Fibroblast of lung (primary cell): ENCODE measurements at regions not wholly inside any gene's neighbourhood (a gene's known extent, or its start where the extent isn't known, plus 50 kb on each side); places are given as distances from the start of the nearest gene placed in this dataset.

Source experiments
- DNase-seq, 2 donors: peaks; one replicate each; pipeline versions ENCODE4 v3.0.0 to v3.0.0-alpha.2; 2010; ENCODE audit warnings: low read depth in 2 of 2
- H2AFZ ChIP-seq: 2 replicates; pipeline ENCODE4 v1.5.1; 2012; ENCODE audit warnings: low read length, control low read depth, inconsistent platforms
- H3K27ac ChIP-seq: 2 replicates; pipeline ENCODE4 v1.5.1; 2011; ENCODE audit warnings: low read length, control low read depth; ENCODE audit not compliant: insufficient read depth
- H3K27me3 ChIP-seq: 2 replicates; pipeline ENCODE4 v1.5.1; 2011; ENCODE audit warnings: mild to moderate bottlenecking, low read length; ENCODE audit not compliant: control insufficient read depth, insufficient read depth
- H3K36me3 ChIP-seq: 2 replicates; pipeline ENCODE4 v1.5.1; 2011; ENCODE audit warnings: low read length; ENCODE audit not compliant: control insufficient read depth, insufficient read depth
- H3K4me1 ChIP-seq: 2 replicates; pipeline ENCODE4 v1.5.1; 2011; ENCODE audit warnings: low read length; ENCODE audit not compliant: control insufficient read depth, insufficient read depth; ENCODE audit errors: extremely low read depth
- H3K4me2 ChIP-seq: 2 replicates; pipeline ENCODE4 v1.5.1; 2011; ENCODE audit warnings: low read length, control low read depth; ENCODE audit not compliant: insufficient read depth; ENCODE audit errors: extremely low read depth
- H3K4me3 ChIP-seq, 4 experiments: fragments of 200-600 bp in 1 of 4; sonication (generic) in 1 of 4; replicated peaks in 1 of 4; 2 replicates each; pipeline ENCODE4 v1.5.1; 2011 to 2016; ENCODE audit warnings: low read length in 4 of 4, low read depth in 3 of 4, mild to moderate bottlenecking in 3 of 4, control low read depth in 2 of 4, inconsistent platforms in 1 of 4, mixed read lengths in 1 of 4; ENCODE audit not compliant: insufficient read depth in 1 of 4; ENCODE audit errors: control extremely low read depth in 1 of 4
- H3K79me2 ChIP-seq: 2 replicates; pipeline ENCODE4 v1.5.1; 2012; ENCODE audit warnings: mild to moderate bottlenecking, low read length, inconsistent platforms; ENCODE audit not compliant: control insufficient read depth, insufficient read depth
- H3K9ac ChIP-seq: 2 replicates; pipeline ENCODE4 v1.5.1; 2011; ENCODE audit warnings: mild to moderate bottlenecking, low read length, control low read depth; ENCODE audit not compliant: insufficient read depth
- H3K9me3 ChIP-seq: 2 replicates; pipeline ENCODE4 v1.5.1; 2012; ENCODE audit warnings: low read depth, low read length; ENCODE audit not compliant: control insufficient read depth, insufficient read depth
- H4K20me1 ChIP-seq: 2 replicates; pipeline ENCODE4 v1.5.1; 2011; ENCODE audit warnings: low read length; ENCODE audit not compliant: control insufficient read depth, insufficient read depth; ENCODE audit errors: extremely low read depth
- EZH2 ChIP-seq: IDR thresholded peaks from 2 replicates; pipeline ENCODE4 v1.5.1; 2012; ENCODE audit warnings: low read length, control low read depth, mild to moderate bottlenecking; ENCODE audit errors: missing control alignments
- TF ChIP-seq, protein P1 (sequence below), 2 donors: IDR thresholded peaks in 1 of 2; conservative IDR thresholded peaks in 1 of 2; 1 replicate in 1 of 2; 2 replicates in 1 of 2; pipeline ENCODE4 v1.5.1; 2011 to 2012; ENCODE audit warnings: low read length in 2 of 2, control low read depth in 1 of 2, inconsistent platforms in 1 of 2, low read depth in 1 of 2, mild to moderate bottlenecking in 1 of 2

DNA sequence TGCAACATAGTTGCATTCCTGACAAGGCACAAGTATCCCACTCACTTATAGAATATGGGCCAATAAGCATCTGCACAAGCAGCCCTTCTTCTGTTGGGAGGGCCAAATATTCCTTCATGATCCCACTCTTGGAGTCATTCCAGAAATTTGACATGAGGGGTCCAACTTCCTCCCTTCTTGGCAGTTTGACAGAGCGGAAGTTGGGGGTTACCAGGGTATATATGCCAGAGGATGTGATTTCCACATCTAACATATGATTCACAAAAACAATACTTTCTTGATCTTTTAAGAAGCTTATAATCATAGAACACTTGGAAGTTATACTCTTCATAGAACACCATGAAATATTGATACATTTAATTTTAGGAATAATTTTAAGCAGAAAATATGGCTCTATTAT lies 100.9 kb upstream of the CRBN start:
- TF ChIP-seq, protein P1, sequence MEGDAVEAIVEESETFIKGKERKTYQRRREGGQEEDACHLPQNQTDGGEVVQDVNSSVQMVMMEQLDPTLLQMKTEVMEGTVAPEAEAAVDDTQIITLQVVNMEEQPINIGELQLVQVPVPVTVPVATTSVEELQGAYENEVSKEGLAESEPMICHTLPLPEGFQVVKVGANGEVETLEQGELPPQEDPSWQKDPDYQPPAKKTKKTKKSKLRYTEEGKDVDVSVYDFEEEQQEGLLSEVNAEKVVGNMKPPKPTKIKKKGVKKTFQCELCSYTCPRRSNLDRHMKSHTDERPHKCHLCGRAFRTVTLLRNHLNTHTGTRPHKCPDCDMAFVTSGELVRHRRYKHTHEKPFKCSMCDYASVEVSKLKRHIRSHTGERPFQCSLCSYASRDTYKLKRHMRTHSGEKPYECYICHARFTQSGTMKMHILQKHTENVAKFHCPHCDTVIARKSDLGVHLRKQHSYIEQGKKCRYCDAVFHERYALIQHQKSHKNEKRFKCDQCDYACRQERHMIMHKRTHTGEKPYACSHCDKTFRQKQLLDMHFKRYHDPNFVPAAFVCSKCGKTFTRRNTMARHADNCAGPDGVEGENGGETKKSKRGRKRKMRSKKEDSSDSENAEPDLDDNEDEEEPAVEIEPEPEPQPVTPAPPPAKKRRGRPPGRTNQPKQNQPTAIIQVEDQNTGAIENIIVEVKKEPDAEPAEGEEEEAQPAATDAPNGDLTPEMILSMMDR (conservative IDR thresholded peaks at IDR 0.05 in 1 of 2, IDR thresholded peaks at IDR 0.05 in 1 of 2; ENCODE audit: low read depth in 1 of 2, low read length in 2 of 2) = no peak
- TF ChIP-seq EZH2 = no peak
- Histone ChIP-seq H3K4me2 (no peak overlapping the region), H3K9me3 (no peaks in the 10 kb centered on the region), H4K20me1 (no peaks in the 10 kb centered on the region), H3K9ac (no peak overlapping the region), H3K79me2 (no peaks in the 10 kb centered on the region), H3K4me3 (no peak overlapping the region), H3K27me3 (no peaks in the 10 kb centered on the region), H3K36me3 (no peaks in the 10 kb centered on the region), H2AFZ (no peak overlapping the region), H3K4me1 (no peaks in the 10 kb centered on the region), H3K27ac (no peak overlapping the region)
- no peak for DNase-seq

DNA sequence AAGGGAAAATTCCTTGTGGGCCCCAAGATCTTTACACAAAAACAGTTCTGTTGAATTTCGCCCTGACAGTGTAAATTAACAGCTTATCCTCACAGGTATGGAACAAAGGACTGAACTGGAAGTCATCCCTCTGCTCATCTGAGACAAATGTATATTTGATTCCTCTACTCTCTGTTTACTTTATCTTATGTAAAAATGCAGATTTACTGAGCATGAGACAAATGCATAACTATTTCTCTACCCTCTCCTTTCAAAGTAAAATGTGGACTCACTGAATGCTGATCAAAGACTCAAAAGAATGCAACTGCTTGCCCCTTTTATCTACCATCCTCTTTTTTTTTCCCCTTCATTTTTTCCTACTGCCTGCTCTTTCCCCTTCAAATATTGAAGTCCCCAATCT lies 98.6 kb upstream of the CRBN start:
- no peak overlapping the region for H3K4me3 ChIP-seq
- no peak for TF ChIP-seq EZH2
- TF ChIP-seq, protein P1 (conservative IDR thresholded peaks at IDR 0.05 in 1 of 2, IDR thresholded peaks at IDR 0.05 in 1 of 2; ENCODE audit: low read depth in 1 of 2, low read length in 2 of 2) = no peak
- H3K4me1 ChIP-seq = no peaks in the 10 kb centered on the region
- H2AFZ ChIP-seq = no peak overlapping the region
- no peaks in the 10 kb centered on the region for H4K20me1 ChIP-seq
- H3K9ac ChIP-seq = no peak overlapping the region
- H3K9me3 ChIP-seq = no peaks in the 10 kb centered on the region
- no peak for DNase-seq
- no peak overlapping the region for H3K4me2 ChIP-seq
- no peaks in the 10 kb centered on the region for H3K79me2 ChIP-seq
- no peak overlapping the region for H3K27ac ChIP-seq
- H3K36me3 ChIP-seq = no peaks in the 10 kb centered on the region
- no peaks in the 10 kb centered on the region for H3K27me3 ChIP-seq

DNA sequence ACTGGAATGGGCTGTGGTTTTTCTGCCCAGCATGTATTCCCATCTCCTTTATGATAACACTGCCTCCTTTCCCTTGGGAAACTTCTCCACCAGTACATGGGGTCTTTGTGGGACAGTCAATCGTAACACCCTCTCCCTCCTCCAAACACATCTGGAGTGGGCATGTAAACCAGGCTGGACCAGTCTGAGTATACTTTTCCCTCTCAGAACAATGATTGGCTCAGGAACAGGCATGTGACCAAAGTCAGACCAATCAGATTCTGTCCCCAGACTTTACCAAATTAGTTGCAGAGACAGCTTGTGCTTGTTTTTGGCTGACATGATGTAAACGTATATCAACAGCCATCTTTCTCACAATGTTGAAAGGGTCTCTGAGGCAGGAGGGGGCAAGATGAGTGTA lies 97.1 kb upstream of the CRBN start:
- Histone ChIP-seq H3K4me3 (no peak overlapping the region), H3K9me3 (no peaks in the 10 kb centered on the region), H3K27ac (no peak overlapping the region), H3K4me1 (no peaks in the 10 kb centered on the region), H4K20me1 (no peaks in the 10 kb centered on the region), H3K79me2 (no peaks in the 10 kb centered on the region), H3K9ac (no peak overlapping the region), H2AFZ (no peak overlapping the region), H3K4me2 (no peak overlapping the region), H3K27me3 (no peaks in the 10 kb centered on the region), H3K36me3 (no peaks in the 10 kb centered on the region)
- no peak for DNase-seq
- TF ChIP-seq, protein P1 (conservative IDR thresholded peaks at IDR 0.05 in 1 of 2, IDR thresholded peaks at IDR 0.05 in 1 of 2; ENCODE audit: low read depth in 1 of 2, low read length in 2 of 2) = no peak
- TF ChIP-seq EZH2 = no peak
